ENCODE measurements at regions not wholly inside any gene's neighbourhood (a gene's known extent, or its start where the extent isn't known, plus 50 kb on each side); places are given as distances from the start of the nearest gene placed in this dataset.

GRCh38 chr4:185903205-185903604 lies 91.2 kb upstream of the SORBS2 start:
- no peak for TF ChIP-seq CTCF (conservative IDR thresholded peaks at IDR 0.05; ENCODE audit: low read depth, low read length)
- TF ChIP-seq EZH2phosphoT487 (IDR thresholded peaks at IDR 0.05; ENCODE audit: borderline replicate concordance, low read length) = no peak

Measured in PC-3 (cell line).